HEK293T (cell line): ENCODE measurements at regions not wholly inside any gene's neighbourhood (a gene's known extent, or its start where the extent isn't known, plus 50 kb on each side); places are given as distances from the start of the nearest gene placed in this dataset.

Experiments
- ARNT ChIP-seq: fragments of 450-650 bp; IDR thresholded peaks from 2 replicates; pipeline ENCODE4 v1.6.1; 2017; ENCODE audit warnings: mild to moderate bottlenecking
- BHLHE40 ChIP-seq: fragments of 450-650 bp; IDR thresholded peaks from 2 replicates; pipeline ENCODE4 v1.6.1; 2016; ENCODE audit warnings: mild to moderate bottlenecking, moderate library complexity, borderline replicate concordance
- ELF4 ChIP-seq: fragments of 450-650 bp; IDR thresholded peaks from 2 replicates; pipeline ENCODE4 v1.6.1; 2017; ENCODE audit warnings: antibody characterized with exemption
- FOXM1 ChIP-seq: fragments of 450-650 bp; IDR thresholded peaks from 2 replicates; pipeline ENCODE4 v1.6.1; 2017; ENCODE audit warnings: mild to moderate bottlenecking, borderline replicate concordance
- HDGF ChIP-seq: fragments of 450-650 bp; IDR thresholded peaks from 2 replicates; pipeline ENCODE4 v1.6.1; 2017; ENCODE audit warnings: antibody characterized with exemption, borderline replicate concordance
- NFRKB ChIP-seq: fragments of 450-650 bp; IDR thresholded peaks from 2 replicates; pipeline ENCODE4 v1.6.1; 2016; ENCODE audit warnings: mild to moderate bottlenecking, moderate library complexity
- TARDBP ChIP-seq: fragments of 450-650 bp; IDR thresholded peaks from 2 replicates; pipeline ENCODE4 v1.6.1; 2016
- ZNF384 ChIP-seq: fragments of 450-650 bp; IDR thresholded peaks from 2 replicates; pipeline ENCODE4 v1.6.1; 2016

- TF ChIP-seq ZNF384 (no peak), ELF4 (no peak), NFRKB (no peak), HDGF (no peak), FOXM1 (no peak), BHLHE40 (no peak), TARDBP (no peak), ARNT (no peak)
Measured at GRCh38 chr15:36483409-36483808, 96.0 kb upstream of the CDIN1 start.
